M059J (cell line): ENCODE measurements at regions not wholly inside any gene's neighbourhood (a gene's known extent, or its start where the extent isn't known, plus 50 kb on each side); places are given as distances from the start of the nearest gene placed in this dataset.

Source experiments
- DNase-seq: peaks from one replicate; pipeline ENCODE4 v3.0.0-alpha.2; 2012; ENCODE audit warnings: low read depth

GRCh38 chr20:22652681-22653588, 68.6 kb upstream of the FOXA2 start:
- DNase-seq, result peak; percentile 68

DNA sequence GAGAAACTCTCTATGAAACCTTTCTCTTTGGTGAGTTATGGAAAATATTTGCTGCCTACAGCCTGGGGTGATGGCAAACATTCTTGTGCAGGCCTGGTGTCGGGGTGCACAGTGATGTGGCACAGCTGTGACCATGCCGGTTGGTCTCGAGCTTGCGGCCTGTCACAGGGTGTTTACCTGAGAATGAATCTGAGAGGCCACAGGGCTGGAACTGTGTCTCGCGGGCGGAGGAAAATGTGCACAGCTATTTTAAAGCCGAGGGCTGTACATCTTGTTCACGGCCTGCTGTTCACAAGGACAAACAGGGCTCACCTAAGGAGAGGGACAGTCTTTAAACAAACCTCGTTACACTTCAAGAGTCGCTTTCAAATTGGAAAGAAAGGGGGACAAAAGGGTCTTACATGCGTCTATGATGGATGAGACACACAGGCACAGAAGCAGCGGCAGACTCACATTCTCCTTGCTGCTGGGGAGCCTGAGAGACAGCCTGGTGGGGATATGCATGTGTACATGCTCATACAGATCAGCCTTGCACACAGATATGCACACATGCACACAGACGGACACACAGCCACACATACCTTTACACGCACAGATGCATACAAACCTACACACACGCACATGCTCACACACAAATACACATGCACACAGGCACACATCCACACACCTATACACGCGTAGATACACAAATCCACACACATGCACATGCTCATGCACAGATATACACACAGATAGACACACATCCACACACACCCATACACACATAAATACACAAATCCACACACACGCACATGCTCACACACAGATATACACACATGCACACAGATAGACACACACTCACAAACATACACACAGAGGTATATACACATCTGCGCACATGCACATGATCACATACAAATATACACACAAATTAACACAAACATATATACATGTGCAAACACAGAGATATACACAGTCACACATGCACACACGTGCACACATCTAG, 69.6 kb upstream of the FOXA2 start:
- DNase-seq, result no peak

GRCh38 chr20:22663528-22664025, 79.2 kb upstream of the FOXA2 start:
- DNase-seq, result no peak

DNA sequence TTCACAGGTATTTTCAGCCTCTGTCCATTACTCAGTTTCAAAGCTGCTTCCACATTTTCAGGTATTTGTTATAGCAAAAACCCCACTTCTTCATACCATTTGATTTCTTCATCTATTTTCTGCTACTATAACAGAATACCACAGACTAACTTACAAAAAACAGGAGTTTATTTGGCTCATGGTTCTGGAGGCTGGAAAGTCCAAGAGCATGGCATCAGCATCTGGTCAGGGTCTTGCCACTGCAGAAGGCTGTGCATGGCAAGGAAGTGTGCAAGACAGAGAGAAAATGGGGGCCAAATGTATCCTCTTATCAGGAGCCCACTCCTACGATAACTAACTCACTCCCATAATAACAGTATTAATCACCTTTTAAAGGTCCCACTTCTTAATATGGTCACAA, 82.8 kb upstream of the FOXA2 start:
- DNase-seq, result no peak

DNA sequence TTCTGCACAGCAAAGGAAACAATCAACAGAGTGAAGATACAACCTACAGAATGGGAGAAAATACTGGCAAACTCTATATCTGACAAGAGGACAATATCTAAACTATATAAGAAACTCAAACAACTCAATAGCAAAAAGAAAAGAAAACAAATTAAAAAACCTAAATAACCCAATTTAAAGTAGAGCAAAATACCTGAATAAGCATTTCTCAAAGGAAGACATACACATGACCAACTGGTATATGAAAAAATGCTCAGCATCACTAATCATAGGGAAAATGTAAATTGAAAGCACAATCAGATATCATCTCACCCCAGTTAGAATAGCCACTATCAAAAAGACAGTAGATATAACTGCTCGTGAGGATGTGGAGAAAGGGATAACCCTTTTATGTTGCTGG, 87.8 kb upstream of the FOXA2 start:
- DNase-seq, result no peak

DNA sequence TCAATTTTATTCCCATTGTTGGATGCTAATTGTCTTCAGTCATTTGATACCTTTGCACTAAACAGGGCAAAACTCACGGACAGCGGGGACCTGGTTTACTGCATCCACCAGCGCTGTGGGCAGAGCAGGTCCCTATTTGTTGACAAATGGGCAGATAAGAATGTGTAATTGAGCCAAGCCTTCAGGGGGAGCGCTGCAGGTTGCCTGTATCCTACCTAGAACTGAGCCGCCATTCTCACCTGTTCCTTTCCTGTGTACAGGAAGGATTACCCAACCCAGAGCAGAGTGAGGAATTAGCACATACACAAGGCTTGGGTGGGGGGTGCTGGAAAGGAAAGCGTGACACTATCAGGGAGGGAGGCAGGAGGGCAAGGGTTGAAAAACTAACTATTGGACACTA, 89.1 kb upstream of the FOXA2 start:
- no peak for DNase-seq

DNA sequence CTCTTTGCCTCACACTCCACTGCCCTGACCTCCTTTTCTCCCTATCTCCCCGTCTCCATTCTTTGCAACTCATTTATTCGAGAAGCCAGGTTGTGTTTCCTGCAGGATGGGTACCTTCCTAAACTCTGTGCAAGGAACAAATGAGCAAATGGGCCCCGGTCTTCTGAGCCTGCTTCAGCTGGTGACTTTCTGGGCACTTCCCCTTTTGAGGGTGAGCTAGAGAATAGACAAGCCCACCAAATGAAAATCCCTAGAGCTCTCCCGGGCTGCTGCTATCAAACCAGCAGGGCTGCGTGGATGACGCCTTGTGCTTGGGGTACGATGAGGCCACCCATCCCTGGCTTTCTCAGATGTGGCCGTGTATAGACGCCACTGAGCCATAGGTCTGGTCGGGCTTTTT, 91.0 kb upstream of the FOXA2 start:
- DNase-seq, result no peak

GRCh38 chr20:22678678-22679077, 94.3 kb upstream of the FOXA2 start:
- no peak for DNase-seq

DNA sequence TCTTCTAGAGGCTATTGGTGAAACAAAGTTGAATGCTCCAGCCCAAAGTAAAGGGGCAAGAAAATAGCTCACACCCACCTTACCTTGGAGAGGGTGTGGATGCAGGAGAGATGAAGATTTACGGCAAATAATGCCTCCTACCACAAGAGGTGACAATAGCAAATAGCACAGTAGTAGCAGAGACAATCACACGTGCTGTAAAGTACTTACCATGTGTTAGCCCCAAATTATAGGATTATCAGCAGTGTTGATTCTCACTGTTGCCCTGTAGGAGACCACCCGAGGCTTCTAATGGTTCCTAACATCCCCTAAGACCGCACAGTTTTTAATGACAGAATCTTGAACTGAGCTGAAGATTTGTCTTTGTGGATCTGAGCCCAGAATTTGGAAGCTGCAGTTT, 94.8 kb upstream of the FOXA2 start:
- DNase-seq, result no peak

DNA sequence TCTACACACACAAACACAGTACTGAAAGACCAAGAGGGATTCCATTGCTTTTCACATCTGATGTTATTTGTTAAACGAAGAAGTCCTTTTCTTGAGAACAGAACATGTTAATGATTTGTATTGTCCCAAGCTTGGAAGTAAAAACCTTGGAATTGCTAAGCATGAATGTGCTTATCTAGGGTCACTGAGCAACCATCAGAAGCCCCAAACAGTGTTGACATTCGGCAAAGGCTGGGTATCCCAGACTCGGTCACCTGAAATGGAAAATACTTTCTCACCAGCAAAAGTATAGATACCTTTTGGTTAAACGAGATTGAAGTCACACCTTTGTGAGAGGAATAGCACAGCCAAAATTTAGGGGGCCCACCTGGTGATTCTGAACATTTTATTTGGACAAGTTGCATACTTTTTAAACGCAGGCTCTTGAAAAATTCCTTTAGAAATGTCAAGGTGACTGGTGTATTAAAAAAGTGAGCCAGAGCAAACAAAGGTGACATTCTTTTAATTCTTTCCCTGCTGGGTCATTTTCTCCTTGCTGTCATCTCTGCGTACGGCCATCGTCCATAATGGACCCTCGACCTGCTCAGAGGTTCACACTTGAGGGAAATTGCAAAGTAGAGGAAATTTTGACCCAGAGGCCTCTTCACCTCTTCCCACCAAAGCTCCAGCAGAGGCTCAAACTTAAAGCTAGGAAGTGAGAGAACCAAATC, 95.8 kb upstream of the FOXA2 start:
- no peak for DNase-seq

DNA sequence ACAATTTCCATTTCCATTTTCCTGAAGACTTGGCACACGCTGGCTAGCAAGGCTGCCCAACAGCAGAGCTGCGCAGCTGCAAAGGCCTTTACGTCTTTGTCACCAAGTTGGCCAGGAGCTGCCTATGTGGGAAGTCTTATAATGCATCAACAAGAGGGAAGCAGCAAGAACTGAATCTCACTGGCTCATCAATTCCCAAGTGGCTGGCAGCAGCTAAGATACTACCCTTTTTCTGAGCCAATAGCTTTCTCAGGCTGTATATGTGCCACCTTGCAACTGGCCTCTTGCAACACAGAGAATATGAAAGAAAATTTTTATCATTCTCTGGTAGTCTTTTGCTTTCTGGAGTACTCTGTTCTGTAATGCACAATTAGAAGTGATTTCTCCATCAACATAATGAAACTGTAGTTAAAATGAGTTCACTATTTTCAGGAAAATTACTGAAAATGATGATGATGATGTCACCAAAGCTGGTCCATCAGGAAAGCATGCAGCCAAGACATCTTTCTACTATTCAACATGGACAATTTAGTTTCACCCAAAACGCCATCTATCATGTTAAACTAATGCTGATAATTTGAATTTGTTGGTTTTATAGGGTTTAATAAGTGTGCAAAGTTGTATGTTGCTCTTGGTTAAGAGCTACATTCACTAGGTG, 97.3 kb upstream of the FOXA2 start:
- DNase-seq, result no peak

GRCh38 chr20:22682381-22682780, 98.0 kb upstream of the FOXA2 start:
- DNase-seq, result no peak

DNA sequence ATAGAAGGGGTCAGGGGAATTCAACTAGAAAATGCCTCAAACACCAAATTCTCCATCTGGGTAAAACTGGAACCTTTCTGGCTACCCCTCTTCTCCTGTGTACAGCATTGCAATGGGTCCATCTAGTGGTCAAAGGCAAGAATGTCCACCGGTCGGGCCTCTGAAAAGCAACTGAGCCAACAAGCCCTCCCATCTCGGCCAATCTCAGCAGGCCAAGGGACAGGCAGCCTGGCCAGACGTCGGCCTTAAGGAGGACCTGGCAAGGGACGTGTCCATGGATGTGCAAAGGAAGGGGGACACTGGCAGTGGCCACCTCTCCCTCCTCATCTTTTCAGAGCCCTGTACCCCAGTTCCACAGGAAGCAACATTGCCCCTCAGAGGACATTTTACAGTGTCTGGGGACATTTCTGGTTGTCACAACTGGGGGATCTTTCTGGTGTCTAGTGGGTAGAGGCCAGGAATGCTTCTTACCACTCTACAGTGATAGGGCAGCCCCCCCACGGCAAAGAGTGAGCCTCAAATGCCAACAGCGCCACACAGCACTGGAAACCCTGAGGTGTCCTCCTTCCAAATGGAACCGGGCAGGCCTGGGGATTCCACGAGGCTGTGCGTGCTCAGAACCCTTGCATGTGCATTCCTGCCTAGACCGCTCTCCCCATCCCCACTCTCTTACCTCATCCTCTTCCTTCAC, 99.8 kb upstream of the FOXA2 start:
- DNase-seq, result peak; percentile 81

- peak; percentile 48 for DNase-seq
Observed at GRCh38 chr20:22684763-22685443, 100.5 kb upstream of the FOXA2 start.

DNA sequence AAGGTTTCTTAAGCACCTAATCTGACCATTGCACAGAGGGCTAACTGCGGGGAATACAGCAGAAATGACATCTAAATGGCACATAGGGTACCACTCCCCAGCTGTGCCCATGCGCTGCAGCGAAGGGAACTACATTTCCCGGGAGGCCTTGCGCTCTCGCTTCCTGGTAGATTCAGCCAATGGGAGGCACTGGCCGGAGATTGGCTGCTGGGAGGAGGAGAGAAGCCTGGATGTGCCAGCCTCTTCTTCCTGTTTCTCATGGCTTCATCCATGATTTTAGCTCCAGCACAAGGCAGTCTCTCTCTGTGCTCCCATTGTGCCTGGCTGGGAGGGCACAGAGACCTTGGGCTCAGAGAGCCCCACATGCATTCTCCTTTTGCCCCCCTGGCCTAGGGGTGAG, 101.7 kb upstream of the FOXA2 start:
- DNase-seq, result peak; percentile 82

- no peak for DNase-seq
Observed at GRCh38 chr20:22687676-22688349, 103.4 kb upstream of the FOXA2 start.

DNA sequence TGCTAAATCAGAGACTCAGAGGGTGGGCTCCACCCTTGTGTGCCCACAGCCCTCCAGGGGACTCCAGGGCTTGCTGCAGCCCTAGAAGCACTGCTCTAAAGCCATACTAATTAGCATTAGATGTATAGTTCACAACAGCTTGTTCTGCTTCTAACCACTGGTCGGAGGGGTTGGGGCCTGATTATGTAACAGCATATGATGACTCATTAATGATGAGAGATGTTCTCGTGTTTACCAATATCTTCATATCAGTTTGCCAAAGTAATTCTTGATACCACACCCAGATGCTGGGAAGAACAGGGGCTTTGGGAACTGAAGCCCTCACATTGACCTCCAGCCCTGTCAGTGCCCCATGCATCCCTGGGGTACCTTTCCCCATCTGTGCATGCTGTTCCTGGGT, 104.1 kb upstream of the FOXA2 start:
- DNase-seq, result no peak

- DNase-seq, result no peak
Observed at GRCh38 chr20:22689266-22689665, 104.9 kb upstream of the FOXA2 start.

DNA sequence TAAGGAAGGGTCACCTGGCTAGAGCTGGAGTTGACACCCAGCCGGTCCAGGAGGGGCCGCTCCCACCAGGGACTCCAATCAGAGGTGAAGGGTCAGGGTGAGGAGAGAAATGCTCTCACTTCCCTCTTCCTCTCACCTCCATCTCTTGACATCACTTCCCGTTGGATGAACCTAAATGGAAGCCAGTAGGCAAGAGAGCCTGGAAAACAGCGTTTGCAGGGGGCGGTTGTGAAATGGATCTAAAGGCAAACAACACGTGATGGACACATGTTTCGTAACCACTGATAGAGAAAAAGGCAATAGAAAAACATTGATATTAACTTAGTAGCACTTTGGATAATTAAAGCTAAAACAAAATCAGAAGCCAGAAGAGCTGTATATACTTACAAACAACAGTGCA, 105.6 kb upstream of the FOXA2 start:
- no peak for DNase-seq
